BJ (cell line): ENCODE measurements at regions not wholly inside any gene's neighbourhood (a gene's known extent, or its start where the extent isn't known, plus 50 kb on each side); places are given as distances from the start of the nearest gene placed in this dataset.

ENCODE experiments used
- CTCF ChIA-PET: fragments of 350-600 bp; formaldehyde crosslinking; extraction: SDS; loops from one replicate; lab custom pipeline; 2021; ENCODE audit warnings: antibody characterized with exemption, inconsistent platforms; lab: Yijun Ruan, JAX
- POLR2A ChIA-PET: fragments of 300-600 bp; sonication (Branson Sonifier 250); formaldehyde crosslinking; extraction: SDS; loops from one replicate; lab custom pipeline; 2021; ENCODE audit warnings: antibody characterized with exemption; lab: Charles Lee
- DNase-seq: peaks from one replicate; pipeline ENCODE4 v3.0.0-alpha.2; 2011; ENCODE audit warnings: low read depth
- H3K27me3 ChIP-seq: 2 replicates; pipeline ENCODE4 v1.6.0; 2011; ENCODE audit warnings: low read length; ENCODE audit not compliant: control insufficient read depth, insufficient read depth
- H3K36me3 ChIP-seq: 2 replicates; pipeline ENCODE4 v1.5.1; 2011; ENCODE audit warnings: low read length; ENCODE audit not compliant: control insufficient read depth, insufficient read depth
- H3K4me3 ChIP-seq: 2 replicates; pipeline ENCODE4 v1.5.1; 2011; ENCODE audit warnings: low read depth, mild to moderate bottlenecking, control low read depth, low read length
- CTCF ChIP-seq: IDR thresholded peaks from 2 replicates; pipeline ENCODE4 v1.5.1; 2011; ENCODE audit warnings: low read depth, mild to moderate bottlenecking, control low read depth, inconsistent platforms, low read length, moderate library complexity; ENCODE audit not compliant: insufficient read depth

- Histone ChIP-seq H3K4me3 (no peak overlapping the region), H3K36me3 (no peaks in the 10 kb centered on the region), H3K27me3 (no peaks in the 10 kb centered on the region)
- CTCF ChIA-PET: no interaction called here
- no peak for DNase-seq
- TF ChIP-seq CTCF: no peak
- POLR2A ChIA-PET: no interaction called here
Observed at GRCh38 chr2:375270-375955, 87.5 kb upstream of the ALKAL2 start.

- no peaks in the 10 kb centered on the region for H3K36me3 ChIP-seq
- CTCF ChIA-PET: no interaction called here
- no peaks in the 10 kb centered on the region for H3K27me3 ChIP-seq
- no peak overlapping the region for H3K4me3 ChIP-seq
- DNase-seq: no peak
- no peak for TF ChIP-seq CTCF
- POLR2A ChIA-PET: no interaction called here
Observed at GRCh38 chr2:368386-368785, 80.5 kb upstream of the ALKAL2 start.

GRCh38 chr2:367246-367645 lies 79.4 kb upstream of the ALKAL2 start:
- Histone ChIP-seq H3K36me3 (no peaks in the 10 kb centered on the region), H3K27me3 (no peaks in the 10 kb centered on the region), H3K4me3 (no peak overlapping the region)
- no peak for TF ChIP-seq CTCF
- DNase-seq: no peak
- ChIA-PET CTCF (no interaction called here), POLR2A (no interaction called here)

- H3K27me3 ChIP-seq: no peaks in the 10 kb centered on the region
- no peak for TF ChIP-seq CTCF
- POLR2A ChIA-PET: no interaction called here
- CTCF ChIA-PET: no interaction called here
- no peak overlapping the region for H3K4me3 ChIP-seq
- no peaks in the 10 kb centered on the region for H3K36me3 ChIP-seq
- no peak for DNase-seq
Observed at GRCh38 chr2:366706-367105, 78.8 kb upstream of the ALKAL2 start.

- Histone ChIP-seq H3K36me3 (no peaks in the 10 kb centered on the region), H3K4me3 (no peak overlapping the region), H3K27me3 (no peaks in the 10 kb centered on the region)
- CTCF ChIA-PET: no interaction called here
- no peak for TF ChIP-seq CTCF
- DNase-seq: no peak
- POLR2A ChIA-PET: no interaction called here
Observed at GRCh38 chr2:365367-366275, 77.7 kb upstream of the ALKAL2 start.
